Left ventricle myocardium inferior (tissue), 1 donor: ENCODE measurements at regions not wholly inside any gene's neighbourhood (a gene's known extent, or its start where the extent isn't known, plus 50 kb on each side); places are given as distances from the start of the nearest gene placed in this dataset.

ENCODE experiments used
- DNase-seq: peaks from one replicate; pipeline ENCODE4 v3.0.0-alpha.2; 2020
- H3K27ac ChIP-seq: fragments of 200-600 bp; replicated peaks from 2 replicates; pipeline ENCODE4 v1.8.0; 2021
- H3K27me3 ChIP-seq: fragments of 200-600 bp; 2 replicates; pipeline ENCODE4 v1.8.0; 2021; ENCODE audit warnings: low read depth
- H3K36me3 ChIP-seq: fragments of 200-600 bp; 2 replicates; pipeline ENCODE4 v1.8.0; 2021
- H3K4me1 ChIP-seq: fragments of 200-600 bp; 2 replicates; pipeline ENCODE4 v1.8.0; 2021
- H3K4me3 ChIP-seq: fragments of 200-600 bp; 2 replicates; pipeline ENCODE4 v1.8.0; 2021; ENCODE audit warnings: mild to moderate bottlenecking, moderate library complexity
- H3K9me3 ChIP-seq: fragments of 200-600 bp; replicated peaks from 2 replicates; pipeline ENCODE4 v1.8.0; 2021
- CTCF ChIP-seq: fragments of 200-600 bp; IDR thresholded peaks from 2 replicates; pipeline ENCODE4 v1.8.0; 2021; ENCODE audit warnings: antibody characterized with exemption, mild to moderate bottlenecking, borderline replicate concordance
- intact Hi-C: fragments of 100-400 bp; cut with micrococcal nuclease; formaldehyde crosslinking; loops from one replicate; pipeline ENCODE4 v1.11.0; 2022
- donor health status: DM: no; HTN: yes; CAD: no; lungs with severe emphysema.

GRCh38 chr9:20114974-20115373 lies 326.1 kb upstream of the SLC24A2 start:
- DNase-seq: no peak
- Histone ChIP-seq H3K4me1 (no peaks in the 10 kb centered on the region), H3K9me3 (peaks cover 26% of the 10 kb centered on the region), H3K4me3 (no peak overlapping the region), H3K36me3 (no peaks in the 10 kb centered on the region), H3K27ac (no peak overlapping the region), H3K27me3 (no peaks in the 10 kb centered on the region)
- intact Hi-C loops: no loop called here
- no peak for TF ChIP-seq CTCF

- no peak for TF ChIP-seq CTCF
- H3K27ac ChIP-seq: no peak overlapping the region
- H3K27me3 ChIP-seq: no peaks in the 10 kb centered on the region
- no peaks in the 10 kb centered on the region for H3K4me1 ChIP-seq
- peaks cover 31% of the 10 kb centered on the region for H3K9me3 ChIP-seq
- H3K4me3 ChIP-seq: no peak overlapping the region
- no peaks in the 10 kb centered on the region for H3K36me3 ChIP-seq
- intact Hi-C loops: no loop called here
- DNase-seq: no peak
Measured at GRCh38 chr9:20112205-20112783, 323.5 kb upstream of the SLC24A2 start.

GRCh38 chr9:20111173-20111843 lies 322.5 kb upstream of the SLC24A2 start:
- no peak overlapping the region for H3K27ac ChIP-seq
- intact Hi-C loops: no loop called here
- no peak for DNase-seq
- H3K9me3 ChIP-seq: peaks cover 29% of the 10 kb centered on the region
- H3K27me3 ChIP-seq: no peaks in the 10 kb centered on the region
- no peaks in the 10 kb centered on the region for H3K36me3 ChIP-seq
- no peak for TF ChIP-seq CTCF
- H3K4me1 ChIP-seq: no peaks in the 10 kb centered on the region
- H3K4me3 ChIP-seq: no peak overlapping the region

- Histone ChIP-seq H3K27ac (no peak overlapping the region), H3K4me3 (no peak overlapping the region), H3K4me1 (no peaks in the 10 kb centered on the region), H3K9me3 (peaks cover 24% of the 10 kb centered on the region), H3K27me3 (no peaks in the 10 kb centered on the region), H3K36me3 (no peaks in the 10 kb centered on the region)
- no peak for TF ChIP-seq CTCF
- intact Hi-C loops: loop anchor here (10.0 kb wide), 1 partner anchor 59 kb away; no protein-coding TSS in a partner anchor
- no peak for DNase-seq
Measured at GRCh38 chr9:20095430-20096092, 306.7 kb upstream of the SLC24A2 start.

GRCh38 chr9:20092561-20092960 lies 303.7 kb upstream of the SLC24A2 start:
- DNase-seq: no peak
- no peaks in the 10 kb centered on the region for H3K27me3 ChIP-seq
- intact Hi-C loops: loop anchor here (10.0 kb wide), 1 partner anchor 62 kb away; no protein-coding TSS in a partner anchor
- H3K36me3 ChIP-seq: no peaks in the 10 kb centered on the region
- no peak overlapping the region for H3K27ac ChIP-seq
- H3K9me3 ChIP-seq: peaks cover 24% of the 10 kb centered on the region
- no peaks in the 10 kb centered on the region for H3K4me1 ChIP-seq
- no peak overlapping the region for H3K4me3 ChIP-seq
- no peak for TF ChIP-seq CTCF
